ENCODE measurements at regions not wholly inside any gene's neighbourhood (a gene's known extent, or its start where the extent isn't known, plus 50 kb on each side); places are given as distances from the start of the nearest gene placed in this dataset.
"Not testable (repeated sequence)": the region's sequence is repeated elsewhere in the genome, so short reads cannot be mapped to it uniquely, and the experiment has no call there.

- in situ Hi-C loops (cut with HindIII; ENCODE audit: low pct_ligation_motif_present, low pct_unique_long_range_greater_than_20kb, low sequenced_read_pairs), result no loop called here
- peak; percentile 31 for DNase-seq
Observed at GRCh38 chr12:127025545-127025944, 1241.4 kb upstream of the TMEM132C start.

GRCh38 chr12:127035011-127035879 lies 1231.7 kb upstream of the TMEM132C start:
- in situ Hi-C loops (cut with HindIII; ENCODE audit: low pct_ligation_motif_present, low pct_unique_long_range_greater_than_20kb, low sequenced_read_pairs), result no loop called here
- DNase-seq, result no peak

- in situ Hi-C loops (cut with HindIII; ENCODE audit: low pct_ligation_motif_present, low pct_unique_long_range_greater_than_20kb, low sequenced_read_pairs), result no loop called here
- DNase-seq, result no peak
Observed at GRCh38 chr12:127038152-127038551, 1228.8 kb upstream of the TMEM132C start.

- in situ Hi-C loops (cut with HindIII; ENCODE audit: low pct_ligation_motif_present, low pct_unique_long_range_greater_than_20kb, low sequenced_read_pairs), result no loop called here
- no peak for DNase-seq
Observed at GRCh38 chr12:127038761-127039160, 1228.2 kb upstream of the TMEM132C start.

- DNase-seq, result no peak
- in situ Hi-C loops (cut with HindIII; ENCODE audit: low pct_ligation_motif_present, low pct_unique_long_range_greater_than_20kb, low sequenced_read_pairs), result no loop called here
Observed at GRCh38 chr12:127041985-127042625, 1224.9 kb upstream of the TMEM132C start.

GRCh38 chr12:127043731-127044130 lies 1223.2 kb upstream of the TMEM132C start:
- no peak for DNase-seq
- in situ Hi-C loops (cut with HindIII; ENCODE audit: low pct_ligation_motif_present, low pct_unique_long_range_greater_than_20kb, low sequenced_read_pairs), result no loop called here

- no peak for DNase-seq
- in situ Hi-C loops (cut with HindIII; ENCODE audit: low pct_ligation_motif_present, low pct_unique_long_range_greater_than_20kb, low sequenced_read_pairs), result no loop called here
Observed at GRCh38 chr12:127044836-127045235, 1222.1 kb upstream of the TMEM132C start.

GRCh38 chr12:127046467-127046866 lies 1220.5 kb upstream of the TMEM132C start:
- in situ Hi-C loops (cut with HindIII; ENCODE audit: low pct_ligation_motif_present, low pct_unique_long_range_greater_than_20kb, low sequenced_read_pairs), result no loop called here
- no peak for DNase-seq

GRCh38 chr12:127048057-127048456 lies 1218.9 kb upstream of the TMEM132C start:
- in situ Hi-C loops (cut with HindIII; ENCODE audit: low pct_ligation_motif_present, low pct_unique_long_range_greater_than_20kb, low sequenced_read_pairs), result no loop called here
- DNase-seq, result no peak

GRCh38 chr12:127048525-127048924 lies 1218.4 kb upstream of the TMEM132C start:
- DNase-seq; in situ Hi-C loops (cut with HindIII; ENCODE audit: low pct_ligation_motif_present, low pct_unique_long_range_greater_than_20kb, low sequenced_read_pairs): not testable (repeated sequence)

GRCh38 chr12:127051139-127051538 lies 1215.8 kb upstream of the TMEM132C start:
- no peak for DNase-seq
- in situ Hi-C loops (cut with HindIII; ENCODE audit: low pct_ligation_motif_present, low pct_unique_long_range_greater_than_20kb, low sequenced_read_pairs), result no loop called here

- DNase-seq, result no peak
- in situ Hi-C loops (cut with HindIII; ENCODE audit: low pct_ligation_motif_present, low pct_unique_long_range_greater_than_20kb, low sequenced_read_pairs), result no loop called here
Observed at GRCh38 chr12:127052511-127053232, 1214.3 kb upstream of the TMEM132C start.

GRCh38 chr12:127054531-127054930 lies 1212.4 kb upstream of the TMEM132C start:
- DNase-seq, result no peak
- in situ Hi-C loops (cut with HindIII; ENCODE audit: low pct_ligation_motif_present, low pct_unique_long_range_greater_than_20kb, low sequenced_read_pairs), result no loop called here

GRCh38 chr12:127060310-127060847 lies 1206.6 kb upstream of the TMEM132C start:
- in situ Hi-C loops (cut with HindIII; ENCODE audit: low pct_ligation_motif_present, low pct_unique_long_range_greater_than_20kb, low sequenced_read_pairs), result no loop called here
- DNase-seq, result no peak

GRCh38 chr12:127060933-127061332 lies 1206.0 kb upstream of the TMEM132C start:
- DNase-seq, result no peak
- in situ Hi-C loops (cut with HindIII; ENCODE audit: low pct_ligation_motif_present, low pct_unique_long_range_greater_than_20kb, low sequenced_read_pairs), result no loop called here

- no peak for DNase-seq
- in situ Hi-C loops (cut with HindIII; ENCODE audit: low pct_ligation_motif_present, low pct_unique_long_range_greater_than_20kb, low sequenced_read_pairs), result no loop called here
Observed at GRCh38 chr12:127063339-127064072, 1203.5 kb upstream of the TMEM132C start.

GRCh38 chr12:127064207-127064606 lies 1202.8 kb upstream of the TMEM132C start:
- no peak for DNase-seq
- in situ Hi-C loops (cut with HindIII; ENCODE audit: low pct_ligation_motif_present, low pct_unique_long_range_greater_than_20kb, low sequenced_read_pairs), result no loop called here

GRCh38 chr12:127065595-127065994 lies 1201.4 kb upstream of the TMEM132C start:
- in situ Hi-C loops (cut with HindIII; ENCODE audit: low pct_ligation_motif_present, low pct_unique_long_range_greater_than_20kb, low sequenced_read_pairs), result no loop called here
- no peak for DNase-seq

Measured in ACHN (cell line).